BJ (cell line): ENCODE measurements at regions not wholly inside any gene's neighbourhood (a gene's known extent, or its start where the extent isn't known, plus 50 kb on each side); places are given as distances from the start of the nearest gene placed in this dataset.
"Not testable (repeated sequence)": the region's sequence is repeated elsewhere in the genome, so short reads cannot be mapped to it uniquely, and the experiment has no call there.

Source experiments
- CTCF ChIA-PET: fragments of 350-600 bp; formaldehyde crosslinking; extraction: SDS; loops from one replicate; lab custom pipeline; 2021; ENCODE audit warnings: antibody characterized with exemption, inconsistent platforms; lab: Yijun Ruan, JAX
- POLR2A ChIA-PET: fragments of 300-600 bp; sonication (Branson Sonifier 250); formaldehyde crosslinking; extraction: SDS; loops from one replicate; lab custom pipeline; 2021; ENCODE audit warnings: antibody characterized with exemption; lab: Charles Lee
- DNase-seq: peaks from one replicate; pipeline ENCODE4 v3.0.0-alpha.2; 2011; ENCODE audit warnings: low read depth
- H3K27me3 ChIP-seq: 2 replicates; pipeline ENCODE4 v1.6.0; 2011; ENCODE audit warnings: low read length; ENCODE audit not compliant: control insufficient read depth, insufficient read depth
- H3K36me3 ChIP-seq: 2 replicates; pipeline ENCODE4 v1.5.1; 2011; ENCODE audit warnings: low read length; ENCODE audit not compliant: control insufficient read depth, insufficient read depth
- H3K4me3 ChIP-seq: 2 replicates; pipeline ENCODE4 v1.5.1; 2011; ENCODE audit warnings: low read depth, mild to moderate bottlenecking, control low read depth, low read length
- CTCF ChIP-seq: IDR thresholded peaks from 2 replicates; pipeline ENCODE4 v1.5.1; 2011; ENCODE audit warnings: low read depth, mild to moderate bottlenecking, control low read depth, inconsistent platforms, low read length, moderate library complexity; ENCODE audit not compliant: insufficient read depth

DNA sequence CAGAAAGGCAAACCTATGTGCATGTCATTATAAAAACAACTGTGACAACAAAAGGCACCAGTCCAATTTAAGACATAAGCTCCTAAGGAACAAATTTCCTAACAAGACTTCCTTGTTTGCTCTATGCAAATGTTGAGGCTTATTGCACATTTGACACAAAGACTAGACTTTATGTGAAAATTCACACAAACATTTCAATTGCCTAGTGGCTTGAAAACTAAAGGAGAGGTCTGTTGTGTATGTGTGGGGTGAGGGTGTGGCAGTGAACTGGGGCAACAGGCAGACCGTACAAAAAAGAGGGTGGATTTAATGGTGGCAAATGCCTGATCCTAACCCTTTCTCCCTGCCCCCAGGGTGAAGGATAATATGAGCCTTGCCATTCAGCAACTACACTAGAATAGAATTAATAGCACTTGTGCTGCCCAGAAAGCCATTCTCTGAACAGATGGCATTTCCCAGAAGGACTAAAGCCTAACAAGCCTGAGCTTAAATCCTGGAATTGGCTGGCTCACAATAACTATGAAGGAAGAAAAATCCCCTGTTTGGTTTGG is 73.9 kb downstream of the GLUL start:
- no peak for TF ChIP-seq CTCF
- no peaks in the 10 kb centered on the region; the same call in 1 of the 2 replicates for H3K27me3 ChIP-seq
- DNase-seq, result no peak
- H3K4me3 ChIP-seq, result no peak overlapping the region
- ChIA-PET CTCF (no interaction called here), POLR2A (no interaction called here)
- H3K36me3 ChIP-seq, result no peaks in the 10 kb centered on the region

GRCh38 chr1:182316454-182316853 is 75.1 kb downstream of the GLUL start:
- CTCF ChIA-PET, H3K36me3 ChIP-seq, H3K4me3 ChIP-seq, H3K27me3 ChIP-seq, DNase-seq, POLR2A ChIA-PET: not testable (repeated sequence)

DNA sequence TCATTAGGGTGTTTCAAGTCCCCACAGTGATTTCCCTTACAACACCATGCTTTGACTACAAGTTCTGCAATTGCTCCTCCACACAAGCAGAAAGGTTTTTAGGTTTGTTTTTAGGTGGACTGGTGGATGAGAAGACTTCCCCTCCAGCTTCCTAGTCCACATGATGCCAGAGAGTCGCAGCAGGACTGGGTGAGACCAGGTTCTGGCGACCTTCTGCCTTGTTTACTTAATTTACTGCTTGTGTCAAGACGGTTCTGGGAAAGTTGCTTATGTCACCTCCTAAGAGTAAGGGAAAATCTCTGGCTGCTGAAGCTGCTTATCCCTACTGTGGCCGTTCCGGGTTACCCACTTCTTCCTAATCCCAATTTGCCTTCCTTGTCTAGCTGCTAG is 76.4 kb downstream of the GLUL start:
- Histone ChIP-seq H3K4me3 (no peak overlapping the region), H3K36me3 (no peaks in the 10 kb centered on the region), H3K27me3 (no peaks in the 10 kb centered on the region; the same call in 1 of the 2 replicates)
- no peak for TF ChIP-seq CTCF
- ChIA-PET POLR2A (no interaction called here), CTCF (interaction anchor here (1.1 kb wide), 1 partner anchor 12 kb away, joined by 3 read pairs; no protein-coding TSS in a partner anchor)
- no peak for DNase-seq

- no peak for DNase-seq
- ChIA-PET CTCF (interaction anchor here (1.1 kb wide), 1 partner anchor 10 kb away, joined by 3 read pairs; no protein-coding TSS in a partner anchor), POLR2A (no interaction called here)
- H3K27me3 ChIP-seq, result no peaks in the 10 kb centered on the region; the same call in 1 of the 2 replicates
- TF ChIP-seq CTCF, result no peak
- H3K4me3 ChIP-seq, result no peak overlapping the region
- no peaks in the 10 kb centered on the region for H3K36me3 ChIP-seq
These were observed 81.8 kb downstream of the GLUL start for GRCh38 chr1:182309631-182310351.

GRCh38 chr1:182308826-182309225 is 82.8 kb downstream of the GLUL start:
- TF ChIP-seq CTCF, result no peak
- DNase-seq, result no peak
- Histone ChIP-seq H3K27me3 (no peaks in the 10 kb centered on the region; the same call in 1 of the 2 replicates), H3K4me3 (no peak overlapping the region), H3K36me3 (no peaks in the 10 kb centered on the region)
- POLR2A ChIA-PET, result no interaction called here
- CTCF ChIA-PET, result no interaction called here

GRCh38 chr1:182307486-182307885 is 84.1 kb downstream of the GLUL start:
- DNase-seq, H3K27me3 ChIP-seq, CTCF ChIA-PET, POLR2A ChIA-PET, H3K4me3 ChIP-seq, H3K36me3 ChIP-seq: not testable (repeated sequence)
